ENCODE measurements at regions not wholly inside any gene's neighbourhood (a gene's known extent, or its start where the extent isn't known, plus 50 kb on each side); places are given as distances from the start of the nearest gene placed in this dataset.

- TF ChIP-seq, protein P1, sequence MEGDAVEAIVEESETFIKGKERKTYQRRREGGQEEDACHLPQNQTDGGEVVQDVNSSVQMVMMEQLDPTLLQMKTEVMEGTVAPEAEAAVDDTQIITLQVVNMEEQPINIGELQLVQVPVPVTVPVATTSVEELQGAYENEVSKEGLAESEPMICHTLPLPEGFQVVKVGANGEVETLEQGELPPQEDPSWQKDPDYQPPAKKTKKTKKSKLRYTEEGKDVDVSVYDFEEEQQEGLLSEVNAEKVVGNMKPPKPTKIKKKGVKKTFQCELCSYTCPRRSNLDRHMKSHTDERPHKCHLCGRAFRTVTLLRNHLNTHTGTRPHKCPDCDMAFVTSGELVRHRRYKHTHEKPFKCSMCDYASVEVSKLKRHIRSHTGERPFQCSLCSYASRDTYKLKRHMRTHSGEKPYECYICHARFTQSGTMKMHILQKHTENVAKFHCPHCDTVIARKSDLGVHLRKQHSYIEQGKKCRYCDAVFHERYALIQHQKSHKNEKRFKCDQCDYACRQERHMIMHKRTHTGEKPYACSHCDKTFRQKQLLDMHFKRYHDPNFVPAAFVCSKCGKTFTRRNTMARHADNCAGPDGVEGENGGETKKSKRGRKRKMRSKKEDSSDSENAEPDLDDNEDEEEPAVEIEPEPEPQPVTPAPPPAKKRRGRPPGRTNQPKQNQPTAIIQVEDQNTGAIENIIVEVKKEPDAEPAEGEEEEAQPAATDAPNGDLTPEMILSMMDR (IDR thresholded peaks at IDR 0.05 in 4 of 5, conservative IDR thresholded peaks at IDR 0.05 in 1 of 5) = no peak
- TF ChIP-seq POLR2A (IDR thresholded peaks at IDR 0.05) = no peak
These were observed 92.7 kb upstream of the SNTG2 start for GRCh38 chr2:857937-858336.

Data from gastrocnemius medialis (tissue), 4 donors.